GM21447 (cell line): ENCODE measurements at regions not wholly inside any gene's neighbourhood (a gene's known extent, or its start where the extent isn't known, plus 50 kb on each side); places are given as distances from the start of the nearest gene placed in this dataset.

Experiments used
- ATAC-seq: cut with Tn5 transposase; IDR thresholded peaks from one replicate; pipeline ENCODE4 v1.9.1; 2021; ENCODE audit not compliant: unreplicated experiment

DNA sequence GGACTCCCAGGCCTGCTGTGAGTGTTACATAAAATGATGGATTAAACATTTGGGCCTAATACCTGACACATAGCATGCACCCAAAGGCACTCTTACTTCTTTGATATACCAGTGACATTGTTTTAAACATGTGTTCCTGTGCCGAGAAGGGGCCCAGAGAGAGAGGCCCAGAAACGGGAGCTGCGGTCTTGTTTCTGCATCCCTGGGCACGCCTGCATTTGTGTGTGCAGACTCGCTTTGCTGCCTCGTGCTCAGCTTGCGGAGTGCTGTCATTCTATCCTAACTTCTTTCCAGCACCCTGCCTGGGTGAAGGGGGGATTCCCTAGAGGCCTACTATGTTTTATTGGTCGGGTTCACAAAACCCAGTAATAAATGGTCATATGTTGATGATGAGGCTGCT is 666.2 kb upstream of the HS6ST1 start:
- ATAC-seq, result no peak

DNA sequence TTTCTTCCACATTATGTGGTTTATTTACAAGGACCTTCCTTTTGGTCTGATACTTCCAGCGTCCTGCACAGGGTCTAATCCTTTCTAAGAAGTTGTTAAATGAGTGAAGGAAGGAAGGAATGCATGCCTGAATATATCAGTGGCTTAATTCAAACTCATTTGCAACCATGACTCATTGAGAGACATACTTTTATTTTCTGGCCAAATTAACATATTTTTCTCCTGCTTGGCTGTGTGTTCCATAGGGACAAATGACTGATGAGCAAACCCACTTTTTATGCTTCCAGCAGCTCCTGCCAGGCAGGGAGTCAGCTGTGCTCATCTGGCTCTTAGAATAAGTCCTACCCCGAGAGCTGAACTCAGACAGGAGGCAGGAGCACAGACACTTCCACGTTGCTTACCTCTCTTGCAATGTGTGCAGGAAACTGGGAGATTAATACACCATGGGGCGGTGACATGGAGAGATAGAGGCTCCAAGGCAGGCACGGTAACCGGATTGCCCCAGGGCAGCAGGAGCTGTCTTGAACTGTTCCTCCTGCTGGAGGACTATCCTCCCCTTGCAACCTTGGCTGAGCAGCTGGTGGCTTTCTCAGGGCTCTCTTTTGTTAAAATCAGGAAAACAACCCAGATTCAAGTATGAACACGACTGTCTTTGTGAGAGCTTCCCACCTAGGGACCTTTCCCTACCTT is 667.5 kb upstream of the HS6ST1 start:
- no peak for ATAC-seq

DNA sequence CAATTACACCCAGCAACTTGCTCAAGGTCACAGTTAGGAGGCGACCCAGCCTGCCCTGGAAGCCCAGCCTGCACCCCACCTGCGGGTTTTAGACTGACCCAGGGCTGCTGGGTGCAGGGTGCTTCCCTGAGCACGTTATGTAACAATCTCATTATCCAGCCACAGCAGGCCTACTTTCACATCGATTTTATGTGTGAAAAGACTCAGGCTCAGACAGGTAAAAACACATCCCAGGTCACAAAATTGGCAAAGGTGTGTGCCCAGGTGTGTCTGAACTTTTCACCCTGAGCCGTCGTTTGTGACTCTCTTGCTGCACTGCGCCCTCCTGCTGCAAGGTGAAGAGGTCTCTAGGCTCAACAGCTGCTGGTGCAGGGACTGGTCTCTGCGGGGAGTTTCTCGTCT is 668.2 kb upstream of the HS6ST1 start:
- no peak for ATAC-seq

DNA sequence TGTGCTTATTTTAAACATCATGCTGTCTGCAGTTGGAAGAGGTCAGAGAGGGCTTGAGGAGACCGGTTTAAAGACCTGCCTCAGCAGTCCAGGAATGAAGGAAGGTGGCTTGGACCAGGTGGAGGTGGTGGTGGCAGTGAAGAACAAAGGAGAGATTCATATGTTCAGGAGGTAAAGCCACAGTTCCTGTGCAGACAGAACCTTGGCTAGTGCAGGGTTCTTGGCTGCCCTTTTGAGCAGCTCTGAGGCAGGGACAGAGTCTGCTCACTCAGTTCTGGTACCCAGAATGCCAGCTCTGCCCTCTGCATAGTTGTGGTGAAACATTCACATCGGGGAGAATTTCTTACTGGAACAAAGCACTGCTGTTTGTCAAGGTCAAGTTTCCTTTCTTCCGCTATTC is 669.7 kb upstream of the HS6ST1 start:
- no peak for ATAC-seq

DNA sequence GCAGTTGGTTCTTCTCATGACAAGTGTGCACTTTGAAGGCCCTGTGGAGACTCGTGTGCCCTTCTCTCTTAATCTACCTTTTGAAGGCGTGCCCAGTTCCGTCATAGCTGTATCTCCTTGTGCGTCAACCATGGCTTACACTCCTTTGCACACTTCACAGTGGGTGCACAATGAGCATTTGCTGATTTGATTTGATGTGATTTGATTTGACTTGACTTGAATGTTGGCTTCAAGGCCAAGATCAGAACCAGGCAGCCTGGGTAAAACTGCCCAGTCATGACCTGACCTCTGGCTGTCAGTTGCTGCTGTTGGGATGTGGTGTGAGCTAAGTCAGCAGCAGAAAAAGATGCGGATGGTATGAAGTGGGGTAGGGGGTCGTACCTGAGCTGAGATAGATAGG is 670.3 kb upstream of the HS6ST1 start:
- no peak for ATAC-seq

DNA sequence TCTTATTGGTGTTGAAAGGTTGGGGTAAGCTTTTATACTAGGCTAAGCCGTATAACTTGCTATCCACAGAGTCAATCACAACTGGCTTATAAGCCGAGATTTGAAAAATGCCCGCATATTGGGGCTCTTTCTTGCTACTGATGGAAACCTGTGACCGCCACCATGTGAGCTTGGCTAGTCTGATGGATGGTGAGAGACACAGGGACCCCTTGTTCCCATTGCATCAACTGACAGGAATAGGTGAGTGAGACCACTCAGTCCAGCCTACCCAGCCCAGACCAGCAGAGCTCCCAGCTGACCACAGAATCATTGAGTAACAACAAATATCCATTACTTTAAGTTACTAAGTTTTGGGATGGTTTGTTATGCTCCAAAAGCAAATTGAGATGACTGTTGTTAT is 676.4 kb upstream of the HS6ST1 start:
- no peak for ATAC-seq

DNA sequence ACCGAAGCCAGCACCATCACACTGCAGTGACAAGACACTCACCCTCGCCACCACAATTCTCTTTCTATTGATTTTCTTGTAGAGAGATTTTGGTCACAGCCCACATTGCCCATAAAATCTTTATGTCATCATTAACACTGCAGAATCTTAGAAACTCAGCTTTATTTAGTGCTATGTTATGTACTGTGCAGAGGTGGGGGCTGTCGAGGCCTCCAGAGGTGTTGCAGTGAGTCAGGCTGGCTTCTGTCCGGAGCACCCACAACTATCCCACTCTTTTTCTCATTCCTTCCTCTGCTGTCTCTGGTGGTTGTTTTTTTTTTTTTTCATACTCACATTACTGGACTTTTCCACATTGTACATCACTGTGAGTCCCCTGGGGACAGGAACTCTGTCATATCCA is 677.4 kb upstream of the HS6ST1 start:
- ATAC-seq, result no peak

DNA sequence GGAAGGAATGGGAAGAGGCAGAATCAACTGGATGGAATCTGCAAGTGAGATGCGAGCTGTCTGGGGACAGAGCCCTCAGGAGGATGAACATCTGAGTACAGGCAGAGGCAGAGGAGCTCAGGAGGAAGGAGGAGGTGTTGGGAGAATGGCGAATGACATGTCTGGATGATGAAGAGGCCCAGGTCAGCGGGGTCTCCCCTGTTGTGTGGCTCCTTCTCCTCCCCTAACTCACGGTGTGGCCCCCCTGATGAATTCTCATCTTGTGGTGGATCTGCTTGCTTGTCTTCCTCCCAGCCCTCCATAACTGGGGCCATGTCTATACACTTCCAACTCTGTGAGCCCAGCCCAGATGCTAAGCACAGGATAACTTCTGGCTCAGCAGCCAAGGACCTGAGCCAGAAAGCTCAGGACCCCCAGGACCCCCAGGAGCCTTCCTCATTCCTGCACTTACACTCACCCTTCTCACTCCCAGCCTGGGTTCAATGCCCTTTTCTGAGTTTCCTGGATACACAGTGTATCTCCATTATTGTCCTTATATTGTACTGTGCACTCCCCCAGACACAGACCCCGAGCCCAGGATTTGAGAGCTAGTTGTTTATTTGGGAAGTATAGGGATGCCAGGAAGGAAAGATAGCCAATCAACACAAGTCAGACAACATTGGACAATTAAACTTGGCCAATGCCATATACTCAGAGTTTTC is 678.6 kb upstream of the HS6ST1 start:
- no peak for ATAC-seq

DNA sequence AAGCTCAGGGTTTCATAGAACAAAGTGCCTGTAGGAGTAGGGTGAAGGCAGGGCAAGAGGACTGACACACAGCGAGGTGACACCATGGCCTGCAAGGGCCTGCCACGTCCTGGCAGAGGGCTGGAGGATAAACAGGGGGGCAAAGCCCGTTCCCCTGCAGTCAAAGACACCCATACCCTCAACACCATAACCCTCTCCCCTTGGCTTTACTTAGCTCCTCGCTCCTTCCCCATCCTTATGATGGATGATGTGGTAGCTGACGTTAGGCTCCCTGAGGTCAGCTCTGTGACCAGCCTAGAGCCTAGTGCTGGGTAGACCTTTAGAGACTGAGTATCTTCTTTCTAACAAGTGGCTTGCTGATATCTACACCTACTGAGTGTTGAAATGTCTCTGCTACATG is 683.3 kb upstream of the HS6ST1 start:
- ATAC-seq, result no peak

DNA sequence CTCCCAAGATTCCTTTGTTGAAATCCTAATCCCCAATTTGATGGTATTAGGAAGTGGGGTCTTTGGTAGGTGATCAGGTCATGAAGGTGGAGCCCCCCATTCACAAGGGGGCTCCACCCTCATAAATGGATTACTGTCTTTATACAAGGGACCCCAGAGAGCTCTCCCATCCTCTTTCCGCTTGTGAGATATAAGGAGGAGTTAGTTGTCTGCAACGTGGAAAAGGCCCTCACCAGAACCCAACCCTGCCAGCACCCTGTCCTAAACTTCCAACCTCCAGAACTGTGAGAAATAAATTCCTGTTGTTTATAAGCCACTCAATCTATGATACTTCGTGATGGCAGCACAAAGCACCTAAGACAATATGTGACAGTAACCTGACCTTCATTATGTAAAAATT is 684.1 kb upstream of the HS6ST1 start:
- no peak for ATAC-seq

DNA sequence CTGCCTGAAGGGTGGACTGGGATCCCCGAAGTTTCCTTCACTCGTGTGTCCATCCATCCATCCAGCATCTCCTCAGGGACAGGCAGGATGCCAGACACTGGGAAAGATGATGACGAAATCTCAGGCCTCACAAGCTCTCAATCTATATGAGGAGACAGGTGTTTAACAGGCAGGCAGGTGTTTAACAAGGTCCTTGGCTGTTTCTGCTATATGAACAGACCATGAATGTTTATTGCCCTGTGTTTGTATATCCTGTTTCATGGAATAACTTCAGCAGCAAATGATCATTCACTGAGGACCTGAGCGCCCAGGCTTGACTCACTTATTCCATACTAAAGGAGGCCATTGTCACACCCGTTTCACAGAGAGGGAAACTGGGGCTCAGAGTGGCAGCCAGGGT is 685.8 kb upstream of the HS6ST1 start:
- no peak for ATAC-seq

DNA sequence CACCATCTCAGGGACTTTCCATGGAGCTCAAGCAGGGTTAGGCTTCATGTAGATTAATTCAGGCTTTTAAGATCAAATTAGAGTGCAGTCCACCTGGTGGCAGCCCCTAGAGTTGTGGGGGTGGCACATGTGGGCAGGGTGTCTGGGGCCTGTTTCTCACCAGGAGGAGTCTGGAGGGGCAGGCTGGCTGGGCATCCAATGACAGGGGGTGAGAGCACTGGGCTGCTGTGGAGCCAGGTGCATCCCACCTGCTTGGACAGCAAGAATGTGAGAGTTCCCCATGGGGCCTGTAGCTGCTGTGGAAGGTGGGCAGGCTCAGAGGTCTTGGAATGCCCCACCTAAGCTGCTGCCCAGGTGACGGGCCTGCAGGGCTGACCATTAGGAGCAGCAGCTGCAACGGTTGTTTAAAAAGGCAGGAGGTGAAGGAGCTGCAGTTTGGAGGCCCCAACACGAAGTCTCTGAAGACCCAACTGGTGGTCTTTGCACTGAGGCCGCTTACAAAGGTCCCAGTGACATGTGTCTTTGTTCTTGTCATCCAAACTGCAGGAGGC is 686.3 kb upstream of the HS6ST1 start:
- ATAC-seq, result no peak

DNA sequence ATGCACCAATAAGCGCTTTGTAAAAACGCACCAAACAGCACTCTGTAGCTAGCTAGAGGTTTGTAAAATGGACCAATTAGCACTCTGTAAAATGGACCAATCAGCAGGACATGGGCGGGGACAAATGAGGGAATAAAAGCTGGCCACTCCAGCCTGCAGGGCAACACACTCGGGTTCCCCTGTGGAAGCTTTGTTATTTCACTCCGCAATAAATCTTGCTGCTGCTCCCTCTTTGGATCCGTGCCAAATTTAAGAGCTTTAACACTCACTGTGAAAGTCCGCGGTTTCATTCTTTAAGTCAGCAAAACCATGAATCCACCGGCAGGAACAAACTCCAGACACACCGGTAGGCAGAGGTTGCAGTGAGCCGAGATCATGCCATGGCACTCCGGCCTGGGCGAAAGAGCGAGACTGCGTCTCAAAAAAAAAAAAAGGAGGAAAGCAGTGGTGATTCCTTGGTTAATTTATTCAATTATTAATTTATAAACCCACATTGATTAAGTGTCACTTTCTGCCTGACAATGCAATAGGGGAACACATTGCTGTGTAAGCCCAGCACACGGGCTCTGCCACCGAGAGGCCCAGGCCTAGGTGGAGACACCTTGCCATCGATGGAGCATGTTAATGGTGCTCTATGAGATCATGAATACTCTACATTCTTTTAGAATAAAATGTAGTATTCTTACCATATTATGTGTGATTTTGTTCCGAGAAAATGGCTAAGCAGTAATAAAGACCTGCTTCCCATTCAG is 687.6 kb upstream of the HS6ST1 start:
- no peak for ATAC-seq

DNA sequence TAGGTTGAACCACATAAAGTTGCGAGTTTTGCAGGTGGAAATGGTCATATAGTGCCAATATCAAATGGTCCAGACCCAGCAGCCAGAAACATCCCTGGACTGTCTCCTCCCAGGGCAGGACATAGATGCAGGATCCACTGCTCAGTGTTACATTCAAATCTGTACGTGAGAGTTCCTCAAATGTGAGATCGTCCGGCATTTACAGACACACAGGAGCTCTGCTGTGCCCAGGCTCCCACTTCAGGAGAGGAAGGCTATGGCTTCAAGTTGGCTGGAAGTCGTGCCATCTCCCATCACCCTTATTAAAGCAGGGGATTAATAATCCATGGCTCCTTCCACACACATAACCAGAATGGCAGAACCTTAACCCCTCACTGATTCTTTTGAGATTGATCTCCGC is 688.2 kb upstream of the HS6ST1 start:
- ATAC-seq, result no peak

DNA sequence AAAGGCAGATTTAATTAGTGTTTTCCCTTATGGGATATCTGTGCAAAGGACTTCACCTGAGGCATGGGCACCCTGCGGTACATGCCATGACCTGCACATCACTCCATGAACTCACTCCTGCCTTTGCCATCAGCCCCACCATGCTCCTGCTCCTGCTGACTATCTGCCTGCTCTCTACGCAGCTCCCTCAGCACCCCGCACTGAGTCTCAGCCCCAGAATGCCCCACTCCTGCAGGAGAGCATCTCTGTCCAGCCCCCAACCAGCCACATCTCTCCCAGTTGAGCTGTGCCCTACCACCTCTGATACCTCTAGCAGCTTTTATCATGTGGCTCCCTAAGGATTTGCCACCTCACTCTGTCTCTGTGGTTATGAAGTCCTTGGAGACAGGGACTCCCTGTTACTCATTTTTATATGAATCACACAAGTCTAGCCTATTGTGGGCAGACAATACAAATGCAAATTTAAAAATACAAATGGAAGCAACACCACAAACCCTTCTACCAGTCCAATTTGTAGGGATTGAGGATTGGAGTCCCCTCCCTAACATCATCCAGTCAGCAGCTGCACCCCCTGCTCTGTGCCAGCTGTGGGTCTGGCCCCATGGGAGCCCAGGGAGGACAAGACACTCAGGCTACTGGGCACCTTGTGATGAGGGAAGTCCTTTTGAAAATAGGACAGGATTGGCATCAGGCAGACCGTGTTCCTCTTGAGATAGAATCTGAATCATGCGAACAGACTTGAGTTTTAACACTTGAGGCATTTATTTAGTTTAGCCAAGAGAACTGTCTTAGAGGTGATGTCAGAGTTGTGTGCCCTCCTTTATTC is 689.6 kb upstream of the HS6ST1 start:
- ATAC-seq, result no peak

DNA sequence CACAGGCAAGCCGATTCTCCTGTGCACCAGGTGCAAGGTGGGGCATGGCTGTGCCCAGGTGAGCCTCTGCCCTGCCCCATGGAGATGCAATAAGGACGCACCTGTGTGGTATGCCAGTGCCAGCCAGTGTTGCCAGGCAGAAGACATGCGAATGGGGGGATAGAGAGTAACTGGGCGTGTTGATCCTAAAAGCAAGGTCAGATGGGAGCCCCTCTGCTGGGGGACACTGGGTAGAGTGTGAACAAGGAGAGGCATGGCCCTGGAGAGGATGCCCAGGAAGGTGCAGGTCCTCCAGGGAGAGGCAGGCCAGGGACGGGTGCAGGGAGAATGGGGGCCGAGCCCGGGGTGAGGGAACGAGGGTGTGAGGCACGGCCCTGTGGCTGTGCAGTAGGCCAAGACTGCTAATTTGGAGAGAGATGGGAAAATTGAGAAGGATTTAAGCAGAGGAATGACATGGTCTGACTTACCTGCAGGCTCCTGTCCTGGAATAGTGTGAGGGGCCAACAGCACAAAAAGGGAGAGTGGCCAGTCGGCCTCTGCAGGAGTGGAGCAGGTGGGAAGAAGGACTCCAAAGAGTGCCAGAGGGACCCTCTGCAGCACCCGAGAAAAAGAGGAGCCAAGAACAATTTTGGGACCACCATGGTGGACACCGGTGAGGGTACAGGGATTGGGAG is 690.4 kb upstream of the HS6ST1 start:
- no peak for ATAC-seq

DNA sequence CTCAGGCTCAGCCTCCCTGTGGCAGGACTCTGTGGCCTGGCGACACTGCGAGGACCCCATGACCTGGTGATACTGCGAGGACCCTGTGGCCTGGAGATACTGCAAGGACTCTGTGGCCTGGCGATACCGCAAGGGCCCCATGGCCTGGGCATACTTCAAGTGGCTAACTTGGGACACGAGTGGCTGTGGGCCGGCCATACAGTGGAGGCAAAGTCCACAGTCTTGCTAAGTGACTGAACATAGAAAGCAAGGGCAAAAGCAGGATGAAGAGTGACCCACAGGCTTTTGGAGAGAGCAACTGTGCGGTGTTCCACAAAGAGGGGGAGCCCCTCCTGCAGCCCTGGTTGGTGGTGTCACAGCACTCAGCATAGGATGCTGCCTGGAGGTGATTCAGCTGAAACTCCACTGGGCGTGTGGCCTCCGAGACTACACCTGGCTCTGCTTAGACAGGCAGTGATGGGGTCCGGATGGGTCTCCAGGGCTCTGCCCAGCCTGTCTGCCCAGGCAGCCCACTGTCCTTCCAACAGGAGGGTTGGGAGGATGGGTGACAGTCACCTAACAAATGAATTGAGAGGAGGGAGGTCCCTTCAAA is 691.0 kb upstream of the HS6ST1 start:
- ATAC-seq, result no peak

DNA sequence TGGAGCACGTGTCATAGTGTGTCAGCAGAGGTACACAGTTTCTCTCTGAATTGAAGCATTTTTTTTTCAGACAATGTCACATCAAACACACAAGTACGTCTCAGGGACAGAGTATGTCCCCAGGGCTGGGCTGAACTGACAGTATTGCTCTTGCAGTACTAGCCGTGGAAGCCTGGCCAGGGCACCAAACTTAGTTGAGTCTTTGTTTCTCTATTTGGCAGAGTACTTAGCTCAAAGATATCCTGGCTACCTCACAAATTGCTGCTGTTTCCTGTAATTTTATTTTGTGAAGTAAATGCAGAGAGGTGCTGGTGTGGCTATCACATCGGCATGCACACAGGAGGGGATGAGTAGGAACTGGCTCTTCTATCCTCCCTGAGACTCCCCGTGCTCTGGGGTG is 691.6 kb upstream of the HS6ST1 start:
- ATAC-seq, result no peak

DNA sequence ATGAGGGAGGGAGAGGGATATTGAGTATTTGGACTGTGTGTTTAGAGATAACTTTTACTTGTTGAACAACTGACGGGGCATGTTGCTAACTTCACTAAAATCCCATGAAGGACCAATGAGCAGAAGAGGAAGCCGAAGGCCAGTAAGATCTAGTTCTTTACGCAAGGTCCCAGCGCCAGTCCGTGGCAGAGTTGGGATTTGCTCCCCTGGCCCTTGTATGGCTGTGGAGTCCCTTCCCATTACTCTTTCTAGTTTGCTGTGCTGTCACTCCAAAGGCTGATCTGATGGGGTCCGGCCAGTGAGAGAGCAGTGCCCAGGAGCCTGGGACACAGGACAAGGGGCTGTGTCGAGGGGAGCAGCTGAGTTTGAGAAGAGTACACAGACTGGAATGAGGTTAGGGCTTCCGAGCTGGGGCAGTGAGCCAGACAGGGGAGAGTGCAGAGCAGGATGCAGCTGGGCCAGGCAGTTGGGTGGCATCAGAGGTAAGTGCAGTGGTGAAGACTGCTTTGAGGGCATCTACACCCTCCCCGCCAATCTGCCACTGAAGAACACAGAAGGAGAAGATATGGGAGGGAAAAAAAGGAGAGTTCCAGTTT is 692.9 kb upstream of the HS6ST1 start:
- no peak for ATAC-seq

DNA sequence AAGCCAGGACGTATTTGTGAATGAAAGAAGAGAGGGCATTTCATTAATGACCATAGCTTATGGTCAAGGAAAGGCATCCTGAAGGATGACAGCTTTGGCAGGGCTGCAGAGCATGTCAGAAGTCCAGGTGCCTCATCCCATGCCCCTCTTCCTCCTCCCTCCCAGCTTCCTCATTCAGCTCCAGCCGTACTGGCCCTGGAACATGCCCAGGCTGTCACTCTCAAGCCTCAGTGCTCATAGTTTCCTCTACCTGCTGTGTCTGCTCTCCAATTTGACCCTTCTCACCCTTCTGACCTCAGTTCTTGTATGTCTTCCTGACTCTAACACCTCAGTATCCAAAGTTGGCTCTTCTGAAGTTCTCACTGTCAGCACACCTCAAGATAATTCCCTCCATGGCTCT is 695.8 kb upstream of the HS6ST1 start:
- no peak for ATAC-seq
